Endothelial cell of umbilical vein (primary cell): ENCODE measurements at regions not wholly inside any gene's neighbourhood (a gene's known extent, or its start where the extent isn't known, plus 50 kb on each side); places are given as distances from the start of the nearest gene placed in this dataset.

Experiments
- BruUV-seq: library from RNA; stranded (reverse); fragments of 400-500 nt; replicated peaks from 2 replicates; lab custom pipeline; 2021; lab: Mats Ljungman, UMichigan
- CTCF ChIA-PET: fragments of 300-600, 350-600 bp; sonication (Branson Sonifier 250); formaldehyde crosslinking; loops from one replicate; lab custom pipeline; 2021; ENCODE audit warnings: antibody characterized with exemption, inconsistent platforms; lab: Charles Lee
- POLR2A ChIA-PET: fragments of 300-600, 350-600 bp; sonication (Branson Sonifier 250); formaldehyde crosslinking; loops from one replicate; lab custom pipeline; 2021; ENCODE audit warnings: antibody characterized with exemption, inconsistent platforms; lab: Charles Lee
- DNase-seq: peaks from one replicate; pipeline ENCODE4 v3.0.0-alpha.2; 2011; ENCODE audit warnings: low read depth, low spot score
- FAIRE-seq: peaks from 2 replicates; lab custom pipeline; 2011; peaks lifted over from hg19 to GRCh38; lab: Jason Lieb, UNC
- H2AFZ ChIP-seq: 2 replicates; pipeline ENCODE4 v1.6.0; 2012; ENCODE audit warnings: low read depth, low read length, control low read depth, inconsistent platforms
- H3K27ac ChIP-seq: 2 replicates; pipeline ENCODE4 v1.5.1; 2011; ENCODE audit warnings: low read depth, mild to moderate bottlenecking, control low read depth, low read length, moderate library complexity; ENCODE audit not compliant: insufficient read depth
- H3K27me3 ChIP-seq, 2 experiments: 2 replicates each; pipeline versions ENCODE4 v1.6.0 to v1.6.1; 2011; ENCODE audit warnings: low read length in 2 of 2, mixed read lengths in 1 of 2; ENCODE audit not compliant: control insufficient read depth in 2 of 2, insufficient read depth in 2 of 2
- H3K36me3 ChIP-seq, 2 experiments: 2 replicates in 1 of 2; 3 replicates in 1 of 2; pipeline ENCODE4 v1.5.1; 2011; ENCODE audit warnings: low read length in 2 of 2, mild to moderate bottlenecking in 1 of 2, moderate library complexity in 1 of 2; ENCODE audit not compliant: control insufficient read depth in 2 of 2, insufficient read depth in 2 of 2; ENCODE audit errors: extremely low read depth in 1 of 2
- H3K4me1 ChIP-seq: 3 replicates; pipeline ENCODE4 v1.5.1; 2011; ENCODE audit warnings: mild to moderate bottlenecking, low read length; ENCODE audit not compliant: control insufficient read depth, insufficient read depth; ENCODE audit errors: extremely low read depth
- H3K4me2 ChIP-seq: 2 replicates; pipeline ENCODE4 v1.6.1; 2011; ENCODE audit warnings: low read length, control low read depth, mixed read lengths; ENCODE audit not compliant: insufficient read depth
- H3K4me3 ChIP-seq, 3 experiments: fragments of 200-600 bp in 1 of 3; sonication (generic), shearing (Covaris generic) in 1 of 3; replicated peaks in 1 of 3; 2 replicates each; pipeline ENCODE4 v1.5.1; 2011 to 2016; ENCODE audit warnings: control low read depth in 3 of 3, low read length in 3 of 3, mild to moderate bottlenecking in 2 of 3, inconsistent platforms in 1 of 3, low read depth in 1 of 3, moderate library complexity in 1 of 3; ENCODE audit not compliant: insufficient read depth in 1 of 3
- H3K79me2 ChIP-seq: 2 replicates; pipeline ENCODE4 v1.6.0; 2012; ENCODE audit warnings: low read length, inconsistent platforms; ENCODE audit not compliant: control insufficient read depth, insufficient read depth
- H3K9ac ChIP-seq: replicated peaks from 2 replicates; pipeline ENCODE3; 2011; ENCODE audit warnings: low read length, control low read depth; ENCODE audit not compliant: insufficient read depth; ENCODE audit errors: extremely low read depth
- H3K9me1 ChIP-seq: replicated peaks from 3 replicates; pipeline ENCODE4 v1.6.0; 2011; ENCODE audit warnings: mild to moderate bottlenecking, low read length; ENCODE audit not compliant: control insufficient read depth, insufficient read depth; ENCODE audit errors: extremely low read depth
- H3K9me3 ChIP-seq: replicated peaks from 2 replicates; pipeline ENCODE4 v1.5.1; 2012; ENCODE audit warnings: low read length, inconsistent platforms; ENCODE audit not compliant: control insufficient read depth, insufficient read depth
- H4K20me1 ChIP-seq: replicated peaks from 2 replicates; pipeline ENCODE3; 2011; ENCODE audit warnings: mild to moderate bottlenecking, low read length; ENCODE audit not compliant: control insufficient read depth, insufficient read depth; ENCODE audit errors: extremely low read depth
- EZH2 ChIP-seq: IDR thresholded peaks from 2 replicates; pipeline ENCODE4 v1.6.1; 2012; ENCODE audit warnings: borderline replicate concordance, low read depth, mild to moderate bottlenecking, moderate library complexity, low read length, inconsistent platforms; ENCODE audit not compliant: severe bottlenecking
- FOS ChIP-seq: IDR thresholded peaks from 2 replicates; pipeline ENCODE4 v1.6.1; 2011; ENCODE audit warnings: mild to moderate bottlenecking, low read length, moderate library complexity, borderline replicate concordance; ENCODE audit not compliant: insufficient read depth
- GATA2 ChIP-seq: IDR thresholded peaks from 2 replicates; pipeline ENCODE4 v1.7.0; 2011; ENCODE audit warnings: low read depth, mild to moderate bottlenecking, moderate library complexity, mixed read lengths, low read length; ENCODE audit not compliant: insufficient read length, insufficient read depth
- JUN ChIP-seq: IDR thresholded peaks from 2 replicates; pipeline ENCODE4 v1.6.1; 2011; ENCODE audit warnings: borderline replicate concordance, low read depth; ENCODE audit not compliant: insufficient read length, insufficient read depth
- MYC ChIP-seq: IDR thresholded peaks from one replicate; pipeline ENCODE4 v1.6.1; 2011; ENCODE audit warnings: mild to moderate bottlenecking, low read depth, low read length
- POLR2A ChIP-seq: IDR thresholded peaks from 2 replicates; pipeline ENCODE4 v1.6.1; 2012; ENCODE audit warnings: low read depth, mild to moderate bottlenecking, control low read depth, low read length
- POLR2AphosphoS5 ChIP-seq: IDR thresholded peaks from 2 replicates; pipeline ENCODE4 v1.6.1; 2012; ENCODE audit warnings: low read depth, mild to moderate bottlenecking, control low read depth, low read length, moderate library complexity; ENCODE audit not compliant: insufficient read depth
- dilution Hi-C: fragments of 300-500 bp; cut with MboI; formaldehyde crosslinking; loops from one replicate; pipeline ENCODE4 v1.15.0; 2019; ENCODE audit warnings: low sequenced_read_pairs; ENCODE audit not compliant: extremely low pct_ligation_motif_present
- intact Hi-C: fragments of 100-400 bp; cut with micrococcal nuclease; formaldehyde crosslinking; loops from one replicate; pipeline ENCODE4 v1.10.0; 2022
- TF ChIP-seq, protein P1 (sequence below), 2 donors: IDR thresholded peaks; 1 replicate in 1 of 2; 2 replicates in 1 of 2; pipeline ENCODE4 v1.5.1; 2011; ENCODE audit warnings: low read length in 2 of 2, mild to moderate bottlenecking in 2 of 2, moderate library complexity in 2 of 2, control low read depth in 1 of 2, inconsistent platforms in 1 of 2, low read depth in 1 of 2; ENCODE audit not compliant: insufficient read depth in 1 of 2; ENCODE audit errors: extremely low read depth in 1 of 2
- TF ChIP-seq, protein P2 (sequence below): IDR thresholded peaks from 2 replicates; pipeline ENCODE4 v1.6.1; 2011; ENCODE audit not compliant: insufficient read depth, insufficient read length

- no TSS peak for BruUV-seq
- Histone ChIP-seq H4K20me1 (no peaks in the 10 kb centered on the region), H3K27me3 (no peaks in the 10 kb centered on the region), H3K36me3 (no peaks in the 10 kb centered on the region), H3K9me3 (peaks cover 3% of the 10 kb centered on the region), H3K4me2 (no peak overlapping the region), H3K9me1 (no peaks in the 10 kb centered on the region), H3K4me1 (no peaks in the 10 kb centered on the region), H3K4me3 (no peak overlapping the region), H3K79me2 (no peaks in the 10 kb centered on the region), H2AFZ (no peak overlapping the region), H3K9ac (no peak overlapping the region), H3K27ac (no peak overlapping the region)
- TF ChIP-seq GATA2 (no peak), MYC (no peak), EZH2 (no peak), POLR2A (no peak), FOS (no peak)
- DNase-seq (no peak), FAIRE-seq (no peak)
- intact Hi-C loops: no loop called here
- dilution Hi-C loops: no loop called here
- POLR2A ChIA-PET: no interaction called here
- CTCF ChIA-PET: no interaction called here
Observed at GRCh38 chr2:49567811-49568600, 413.7 kb upstream of the FSHR start.

- H3K79me2 ChIP-seq: no peaks in the 10 kb centered on the region
- H4K20me1 ChIP-seq: no peaks in the 10 kb centered on the region
- DNase-seq (no peak), FAIRE-seq (no peak)
- H3K9me1 ChIP-seq: no peaks in the 10 kb centered on the region
- H3K27ac ChIP-seq: no peak overlapping the region
- H2AFZ ChIP-seq: no peak overlapping the region
- ChIA-PET POLR2A (no interaction called here), CTCF (no interaction called here)
- H3K4me1 ChIP-seq: no peaks in the 10 kb centered on the region
- no peak overlapping the region for H3K4me3 ChIP-seq
- no peak overlapping the region for H3K4me2 ChIP-seq
- TF ChIP-seq, protein P1, sequence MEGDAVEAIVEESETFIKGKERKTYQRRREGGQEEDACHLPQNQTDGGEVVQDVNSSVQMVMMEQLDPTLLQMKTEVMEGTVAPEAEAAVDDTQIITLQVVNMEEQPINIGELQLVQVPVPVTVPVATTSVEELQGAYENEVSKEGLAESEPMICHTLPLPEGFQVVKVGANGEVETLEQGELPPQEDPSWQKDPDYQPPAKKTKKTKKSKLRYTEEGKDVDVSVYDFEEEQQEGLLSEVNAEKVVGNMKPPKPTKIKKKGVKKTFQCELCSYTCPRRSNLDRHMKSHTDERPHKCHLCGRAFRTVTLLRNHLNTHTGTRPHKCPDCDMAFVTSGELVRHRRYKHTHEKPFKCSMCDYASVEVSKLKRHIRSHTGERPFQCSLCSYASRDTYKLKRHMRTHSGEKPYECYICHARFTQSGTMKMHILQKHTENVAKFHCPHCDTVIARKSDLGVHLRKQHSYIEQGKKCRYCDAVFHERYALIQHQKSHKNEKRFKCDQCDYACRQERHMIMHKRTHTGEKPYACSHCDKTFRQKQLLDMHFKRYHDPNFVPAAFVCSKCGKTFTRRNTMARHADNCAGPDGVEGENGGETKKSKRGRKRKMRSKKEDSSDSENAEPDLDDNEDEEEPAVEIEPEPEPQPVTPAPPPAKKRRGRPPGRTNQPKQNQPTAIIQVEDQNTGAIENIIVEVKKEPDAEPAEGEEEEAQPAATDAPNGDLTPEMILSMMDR (IDR thresholded peaks at IDR 0.05; ENCODE audit: extremely low read depth in 1 of 2, insufficient read depth in 1 of 2, low read depth in 1 of 2, low read length in 2 of 2): no peak
- TF ChIP-seq GATA2 (no peak), JUN (no peak), EZH2 (no peak), MYC (no peak), FOS (no peak), POLR2AphosphoS5 (no peak), POLR2A (no peak)
- TF ChIP-seq, protein P2, sequence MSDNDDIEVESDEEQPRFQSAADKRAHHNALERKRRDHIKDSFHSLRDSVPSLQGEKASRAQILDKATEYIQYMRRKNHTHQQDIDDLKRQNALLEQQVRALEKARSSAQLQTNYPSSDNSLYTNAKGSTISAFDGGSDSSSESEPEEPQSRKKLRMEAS: no peak
- no TSS peak for BruUV-seq
- no peaks in the 10 kb centered on the region for H3K36me3 ChIP-seq
- no peak overlapping the region for H3K9ac ChIP-seq
- peaks cover 3% of the 10 kb centered on the region for H3K9me3 ChIP-seq
- H3K27me3 ChIP-seq: no peaks in the 10 kb centered on the region
- dilution Hi-C loops (no loop called here), intact Hi-C loops (no loop called here)
Observed at GRCh38 chr2:49567021-49567420, 412.7 kb upstream of the FSHR start.
